Left kidney (tissue), 1 donor: ENCODE measurements at regions not wholly inside any gene's neighbourhood (a gene's known extent, or its start where the extent isn't known, plus 50 kb on each side); places are given as distances from the start of the nearest gene placed in this dataset.
A peak's percentile ranks its signal among the peaks of the same experiment; 100 is the strongest.

ENCODE experiments used
- DNase-seq: peaks from one replicate; pipeline ENCODE4 v3.0.0-alpha.2; 2013

DNA sequence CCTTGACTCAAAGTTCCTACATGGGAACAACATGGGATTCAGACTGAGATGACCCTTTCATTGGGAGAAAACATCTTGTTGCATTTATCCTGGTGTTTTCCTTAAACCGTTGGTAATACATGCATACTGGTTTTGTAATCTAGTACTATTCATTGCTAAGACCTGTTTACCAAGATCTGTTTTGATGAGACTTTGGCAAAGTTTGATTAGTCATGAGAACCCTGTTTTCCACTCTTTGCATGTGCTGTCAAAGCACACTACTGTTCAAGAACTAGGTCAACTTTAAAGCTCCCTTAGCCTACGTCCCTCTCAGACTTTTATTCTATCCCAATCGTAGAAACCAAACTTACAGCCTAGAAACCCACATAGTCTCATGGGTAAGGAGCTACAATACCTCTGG is 650.9 kb downstream of the GATA3 start:
- DNase-seq, result no peak

GRCh38 chr10:8712656-8713055 is 658.2 kb downstream of the GATA3 start:
- no peak for DNase-seq

GRCh38 chr10:8719971-8720370 is 665.5 kb downstream of the GATA3 start:
- DNase-seq, result no peak

DNA sequence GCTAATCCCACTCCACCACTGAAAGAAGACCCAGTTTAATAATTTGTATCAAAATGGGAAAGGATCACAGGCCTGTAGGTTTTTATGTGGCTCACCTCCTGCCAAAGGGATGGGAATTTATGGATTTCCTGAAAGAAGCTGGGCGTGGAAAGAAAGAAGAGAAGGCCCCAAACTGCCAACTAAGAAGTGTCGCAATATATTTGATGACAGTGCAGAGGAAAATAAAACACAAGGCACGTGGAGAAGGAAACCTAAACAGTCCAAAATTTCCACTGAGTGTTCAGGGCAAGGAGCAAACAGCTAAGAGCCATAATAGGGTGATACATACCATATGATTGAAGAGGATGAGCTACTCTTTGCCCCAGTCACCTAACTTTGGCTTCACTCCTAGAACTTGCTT is 667.2 kb downstream of the GATA3 start:
- no peak for DNase-seq

GRCh38 chr10:8722835-8723234 is 668.3 kb downstream of the GATA3 start:
- no peak for DNase-seq

- DNase-seq, result no peak
Observed at GRCh38 chr10:8725343-8725742, 670.9 kb downstream of the GATA3 start.

DNA sequence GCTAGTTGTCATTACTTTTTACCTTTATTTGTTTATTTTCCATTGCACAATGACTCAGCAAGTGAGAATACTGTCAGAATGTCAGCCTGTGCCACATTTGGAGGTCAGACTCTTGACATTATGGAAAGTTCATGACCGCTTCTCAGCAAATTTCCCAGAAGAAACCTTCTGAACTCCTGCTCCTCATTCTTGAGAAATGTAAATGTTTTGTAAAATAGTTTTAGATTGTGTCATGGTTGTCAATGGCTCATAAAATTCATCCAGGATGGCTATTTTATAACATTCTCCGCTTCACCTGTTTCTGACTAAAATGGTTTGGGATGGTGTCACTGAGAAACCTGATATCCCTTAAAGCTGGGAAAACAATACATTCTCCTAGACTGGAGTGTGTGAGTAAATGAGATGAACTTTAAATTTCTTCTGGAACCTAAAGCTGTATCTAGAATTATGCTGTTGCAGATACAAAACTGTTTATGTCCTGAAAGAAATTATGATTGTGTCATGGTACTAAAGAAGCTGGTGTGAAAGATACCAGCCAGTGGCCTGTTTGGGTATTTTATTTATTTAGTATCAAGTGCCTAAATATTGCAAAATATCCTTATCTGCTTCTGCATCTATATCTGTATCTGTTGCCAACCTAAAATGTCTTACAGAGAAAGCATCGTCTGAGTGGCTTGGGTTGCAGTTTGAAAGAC is 671.7 kb downstream of the GATA3 start:
- DNase-seq, result no peak

DNA sequence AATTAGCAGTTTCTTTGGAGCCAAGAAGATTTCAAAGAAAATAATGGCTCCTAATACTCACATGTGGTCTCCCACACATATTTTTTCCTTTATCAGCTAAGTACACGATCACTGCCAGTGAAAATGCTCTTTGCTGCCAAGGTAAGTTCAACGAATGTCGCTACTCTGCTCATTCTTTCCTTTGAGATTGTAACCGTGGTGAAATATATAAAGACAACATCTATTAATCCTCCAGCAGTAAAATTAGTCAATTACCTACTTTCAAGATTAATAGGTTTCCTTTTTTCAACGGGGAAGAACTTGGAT is 672.2 kb downstream of the GATA3 start:
- DNase-seq, result no peak

DNA sequence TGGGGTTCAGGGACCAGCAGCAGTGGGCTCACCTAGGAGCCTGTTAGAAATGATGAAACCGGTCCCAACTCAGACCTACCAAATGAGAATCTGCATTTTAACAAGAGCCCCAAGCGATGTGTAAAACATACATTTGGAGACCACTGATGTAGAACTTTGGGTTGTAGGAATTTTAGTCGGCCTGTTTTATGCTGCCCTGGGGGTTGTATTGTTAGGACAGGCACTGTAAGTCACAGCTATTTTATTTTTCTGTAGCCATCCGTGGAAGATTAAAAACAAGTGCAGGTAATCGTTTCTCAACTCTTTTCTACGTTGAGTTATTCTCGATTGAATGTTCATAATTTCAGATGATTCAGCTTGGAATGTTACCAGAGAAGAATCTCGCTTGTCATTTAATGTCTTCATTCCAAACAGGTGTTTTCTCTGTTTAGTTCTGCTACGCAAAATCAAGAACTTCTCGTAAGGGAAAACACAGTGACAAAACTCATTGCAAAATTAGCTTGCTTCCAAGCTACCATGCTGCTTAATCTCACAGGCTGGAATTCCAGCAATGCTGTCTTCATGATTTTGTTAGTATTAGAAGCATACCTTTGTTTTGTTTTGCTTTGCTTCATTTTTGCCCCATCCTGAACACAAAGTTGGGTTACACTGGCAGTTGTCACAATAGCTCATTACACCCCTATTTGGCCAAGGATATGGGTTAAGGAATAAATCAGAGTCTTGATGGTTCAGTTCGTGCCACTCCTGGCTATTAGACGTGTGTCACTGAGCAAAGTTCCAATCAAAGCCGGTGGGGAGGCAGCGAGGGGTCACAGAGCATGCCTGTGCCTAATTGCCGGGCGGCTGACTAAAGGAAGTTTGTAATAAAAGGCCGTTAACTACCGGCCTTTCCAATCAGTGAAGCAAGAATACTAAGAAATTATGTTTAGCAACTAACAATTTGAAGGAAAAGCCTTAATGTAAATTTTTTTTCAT is 676.9 kb downstream of the GATA3 start:
- peak; percentile 42 for DNase-seq

DNA sequence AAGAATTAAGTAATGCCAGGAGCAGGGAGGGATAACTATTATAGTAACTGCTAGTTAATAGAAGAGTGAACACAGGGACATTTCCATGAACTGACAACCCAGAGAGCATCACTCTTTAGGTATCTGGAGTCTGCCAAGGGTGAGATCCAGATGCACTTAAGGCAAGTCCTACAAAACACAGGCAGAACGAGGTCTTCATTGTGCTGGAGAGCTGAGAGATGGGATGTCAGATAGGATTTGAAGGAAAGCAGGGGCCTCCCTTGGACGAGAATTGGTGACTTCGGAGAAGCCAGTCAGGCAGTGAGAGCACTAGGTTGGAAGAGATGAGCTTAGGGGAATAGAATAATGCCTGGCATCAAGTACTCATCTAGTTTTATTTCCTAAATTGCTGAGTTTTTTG is 684.5 kb downstream of the GATA3 start:
- no peak for DNase-seq

DNA sequence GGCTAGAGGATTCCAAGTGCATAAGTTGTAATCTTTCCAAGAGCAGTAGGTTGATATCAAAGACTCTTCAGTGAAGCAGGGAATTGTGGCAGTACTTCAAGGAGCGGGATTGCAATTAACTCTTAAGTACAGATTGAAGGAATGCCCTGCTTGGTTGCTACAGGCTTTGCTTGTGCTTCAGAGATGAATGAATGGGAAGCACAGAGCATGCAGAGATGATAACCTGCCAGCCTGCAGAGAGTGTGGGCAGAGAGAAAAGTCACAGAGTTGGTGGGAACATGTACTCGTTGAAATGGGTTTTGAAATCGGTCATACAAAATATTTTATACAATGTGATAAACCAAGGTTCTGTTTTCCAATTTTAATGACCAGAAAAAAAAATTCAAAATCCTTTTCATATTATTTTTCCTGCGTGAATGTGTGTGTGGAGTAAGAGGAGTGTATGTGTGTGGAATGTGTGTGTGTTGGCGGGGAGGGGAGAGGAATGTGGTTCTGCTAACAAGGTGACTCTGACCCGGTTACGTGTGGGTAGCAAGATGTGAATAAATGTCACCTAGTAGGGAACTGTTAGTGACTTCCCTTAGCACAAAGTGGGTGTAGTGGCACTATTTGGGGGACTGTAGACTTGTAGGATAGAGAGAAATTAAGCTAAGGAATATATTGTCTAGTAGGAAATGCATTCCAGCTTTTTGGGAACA is 697.8 kb downstream of the GATA3 start:
- no peak for DNase-seq

GRCh38 chr10:8758029-8758428 is 703.5 kb downstream of the GATA3 start:
- DNase-seq, result no peak

DNA sequence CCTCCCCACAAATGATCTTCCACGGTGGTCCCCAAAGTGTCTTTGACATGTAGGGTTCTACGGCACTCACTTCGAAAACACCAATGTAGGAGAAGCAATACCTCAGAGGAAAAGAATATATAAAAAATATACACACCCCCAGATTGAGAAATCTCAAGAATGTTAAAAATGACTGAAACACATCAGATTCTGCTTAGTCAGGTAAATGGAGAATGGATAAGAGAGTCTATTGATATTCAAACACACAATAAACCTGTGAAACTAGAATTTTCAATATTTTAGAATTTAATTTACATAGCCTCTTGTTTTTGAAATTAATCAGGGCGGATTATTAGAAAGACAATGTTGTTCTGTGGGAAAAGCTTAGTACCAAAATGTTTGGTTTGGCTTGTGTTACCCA is 712.4 kb downstream of the GATA3 start:
- DNase-seq, result no peak

GRCh38 chr10:8767591-8767990 is 713.1 kb downstream of the GATA3 start:
- no peak for DNase-seq

DNA sequence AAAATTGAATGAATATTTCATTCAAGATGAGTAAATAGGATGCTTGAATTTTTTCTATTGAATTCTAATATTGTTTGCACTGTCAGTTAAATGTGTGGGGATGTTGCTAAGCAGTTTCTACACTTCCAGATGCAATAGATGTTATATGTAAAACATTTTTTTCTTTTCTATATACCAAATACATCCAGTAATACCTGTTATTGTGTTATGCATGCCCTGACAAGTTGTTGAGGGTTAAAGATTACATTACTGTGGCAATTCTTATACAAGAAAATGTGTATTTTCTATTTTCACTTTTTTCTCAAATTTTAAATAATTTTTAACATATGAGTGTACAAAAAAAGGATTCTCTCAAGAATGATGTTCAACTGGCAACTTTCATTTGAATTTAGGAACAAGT is 713.9 kb downstream of the GATA3 start:
- DNase-seq, result no peak

- DNase-seq, result no peak
Observed at GRCh38 chr10:8768852-8769251, 714.4 kb downstream of the GATA3 start.

DNA sequence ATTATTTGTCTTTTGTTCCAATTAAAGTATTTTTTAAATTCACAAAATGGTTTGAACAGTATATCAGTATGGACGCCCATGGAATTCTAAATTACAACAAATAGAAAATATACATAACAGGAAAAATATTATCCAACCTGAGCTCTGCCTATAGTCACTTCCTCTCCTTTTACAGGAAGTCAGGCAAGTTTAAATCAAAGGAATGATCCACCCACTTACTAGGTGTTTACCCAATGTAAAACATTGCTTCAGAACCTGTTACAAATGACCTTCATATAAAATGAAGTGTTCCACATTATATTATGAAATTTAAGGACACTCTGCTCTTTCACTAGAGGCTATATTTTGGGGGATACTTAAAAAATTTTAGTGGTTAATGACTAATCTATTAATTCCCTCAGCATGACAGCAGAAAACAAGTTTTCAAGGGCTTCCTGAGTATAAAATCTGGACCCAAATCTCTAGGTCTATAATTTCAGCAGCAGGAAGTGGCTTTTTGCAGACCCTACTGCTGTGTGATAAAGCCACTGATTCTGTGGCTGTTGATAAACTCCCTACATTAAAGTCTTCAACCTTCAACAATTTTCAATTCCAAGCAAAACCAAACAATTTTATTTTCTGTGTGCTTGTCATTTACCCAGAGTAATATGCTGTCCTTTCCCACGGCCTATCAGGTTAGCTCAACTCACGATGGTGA is 722.6 kb downstream of the GATA3 start:
- no peak for DNase-seq

DNA sequence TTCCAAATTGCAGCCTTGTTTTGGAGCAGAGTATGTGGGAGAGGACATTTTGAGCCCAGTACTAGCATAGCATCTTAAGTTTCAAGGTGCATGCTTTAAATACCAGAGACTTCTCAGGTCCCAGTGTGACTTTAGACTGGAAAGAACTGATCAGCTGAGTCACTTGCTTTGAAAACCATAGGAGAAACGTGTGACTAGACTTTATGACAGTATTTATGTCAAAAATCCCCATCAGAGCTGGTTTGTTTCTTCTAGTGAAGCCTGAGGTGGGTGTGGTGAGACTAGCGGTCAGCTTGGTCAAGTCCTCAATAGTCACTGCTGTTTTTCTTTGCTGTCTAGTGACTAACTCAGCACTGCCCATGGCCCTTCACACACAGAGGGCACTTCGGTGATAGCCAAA is 724.2 kb downstream of the GATA3 start:
- no peak for DNase-seq

- DNase-seq, result no peak
Observed at GRCh38 chr10:8787649-8788048, 733.2 kb downstream of the GATA3 start.

DNA sequence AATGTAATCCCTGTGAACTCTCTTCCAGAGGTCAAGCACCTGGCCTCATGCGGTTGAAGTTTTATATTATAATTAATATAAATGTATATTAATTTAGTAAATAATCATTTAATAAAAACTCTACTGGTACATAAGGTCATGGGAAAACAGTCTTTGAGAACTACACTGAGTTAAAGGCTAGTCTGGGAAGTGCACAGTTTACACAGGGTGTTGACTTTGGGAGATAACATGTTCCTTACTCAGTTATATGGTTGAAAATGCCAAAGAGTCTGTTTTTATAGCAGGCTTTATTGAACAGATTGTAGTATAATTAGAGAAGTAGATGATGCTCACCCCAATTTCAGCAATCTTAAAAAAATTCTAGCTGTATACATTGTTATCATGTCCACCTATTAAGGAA is 735.9 kb downstream of the GATA3 start:
- no peak for DNase-seq

DNA sequence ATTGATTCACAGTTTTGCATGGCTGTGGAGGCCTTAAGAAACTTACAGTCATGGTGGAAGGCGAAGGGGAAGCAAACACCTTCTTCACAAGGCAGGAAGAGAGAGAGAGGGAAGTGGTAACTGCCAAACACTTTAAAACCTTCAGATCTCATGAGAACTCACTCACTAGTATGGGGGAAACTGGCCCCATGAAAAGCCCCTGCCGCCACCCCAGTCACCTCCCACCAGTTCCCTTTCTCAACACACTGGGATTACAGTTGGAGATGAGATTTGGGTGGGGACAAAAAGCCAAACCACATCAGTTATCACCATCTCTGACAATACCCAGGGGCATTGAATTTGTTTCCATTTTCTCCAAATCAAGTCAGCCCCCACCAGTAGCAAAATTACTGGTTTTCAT is 740.4 kb downstream of the GATA3 start:
- DNase-seq, result no peak

GRCh38 chr10:8800426-8800825 is 745.9 kb downstream of the GATA3 start:
- DNase-seq, result peak; percentile 3

DNA sequence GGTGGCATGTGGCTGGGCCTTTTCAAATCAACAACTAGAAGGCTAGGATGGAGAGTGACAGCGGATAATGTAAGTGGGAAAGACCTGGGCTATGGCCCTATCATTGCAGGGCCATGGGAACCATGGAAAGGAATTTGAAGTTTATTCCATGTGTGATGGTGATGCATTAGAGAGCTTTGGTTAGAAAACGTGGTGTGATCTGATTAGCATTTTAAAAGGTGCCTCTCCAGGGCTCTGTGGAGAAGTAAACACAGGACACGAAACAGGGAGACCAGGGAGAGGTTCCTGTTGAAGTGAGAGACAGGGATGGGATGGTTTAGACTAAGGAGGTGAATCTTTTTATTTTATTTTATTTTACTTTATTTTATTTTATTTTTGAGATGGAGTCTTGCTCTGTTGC is 749.5 kb downstream of the GATA3 start:
- no peak for DNase-seq
